ENCODE measurements at regions not wholly inside any gene's neighbourhood (a gene's known extent, or its start where the extent isn't known, plus 50 kb on each side); places are given as distances from the start of the nearest gene placed in this dataset.

GRCh38 chr5:180411948-180412347 is 58.8 kb upstream of the GFPT2 start:
- no peak for DNase-seq
- Mint-ChIP-seq H3K9me3 (peaks cover 3% of the 10 kb centered on the region), H3K27ac (no peak overlapping the region), H3K4me3 (no peak overlapping the region), H3K4me1 (no peaks in the 10 kb centered on the region), H3K27me3 (no peaks in the 10 kb centered on the region), H3K36me3 (no peaks in the 10 kb centered on the region)
- CTCF ChIA-PET, result no interaction called here

GRCh38 chr5:180414176-180414575 is 61.0 kb upstream of the GFPT2 start:
- Mint-ChIP-seq H3K36me3 (no peaks in the 10 kb centered on the region), H3K4me3 (no peak overlapping the region), H3K27me3 (no peaks in the 10 kb centered on the region), H3K9me3 (peaks cover 3% of the 10 kb centered on the region), H3K27ac (no peak overlapping the region), H3K4me1 (no peaks in the 10 kb centered on the region)
- CTCF ChIA-PET, result no interaction called here
- no peak for DNase-seq

DNA sequence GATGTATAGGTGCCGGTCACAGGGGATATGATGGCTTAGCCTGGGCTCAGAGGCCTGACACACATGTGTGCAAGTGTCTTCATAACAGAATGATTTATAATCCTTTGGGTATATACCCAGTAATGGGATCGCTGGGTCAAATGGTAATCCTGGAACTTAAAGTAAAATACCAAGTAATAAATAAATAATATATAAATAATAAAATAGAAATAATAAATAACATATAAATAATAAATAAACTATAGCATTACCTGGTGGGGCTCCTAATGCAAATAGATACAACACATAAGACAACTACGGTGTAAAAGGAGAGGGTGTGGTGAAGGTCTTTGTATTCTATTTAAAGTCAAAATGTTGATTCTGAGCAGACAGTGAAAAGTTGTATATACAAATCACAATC is 68.5 kb upstream of the GFPT2 start:
- no peaks in the 10 kb centered on the region for H3K4me1 Mint-ChIP-seq
- CTCF ChIA-PET, result no interaction called here
- no peak overlapping the region for H3K27ac Mint-ChIP-seq
- no peaks in the 10 kb centered on the region for H3K36me3 Mint-ChIP-seq
- no peaks in the 10 kb centered on the region for H3K27me3 Mint-ChIP-seq
- H3K4me3 Mint-ChIP-seq, result no peak overlapping the region
- no peak for DNase-seq
- no peaks in the 10 kb centered on the region for H3K9me3 Mint-ChIP-seq

DNA sequence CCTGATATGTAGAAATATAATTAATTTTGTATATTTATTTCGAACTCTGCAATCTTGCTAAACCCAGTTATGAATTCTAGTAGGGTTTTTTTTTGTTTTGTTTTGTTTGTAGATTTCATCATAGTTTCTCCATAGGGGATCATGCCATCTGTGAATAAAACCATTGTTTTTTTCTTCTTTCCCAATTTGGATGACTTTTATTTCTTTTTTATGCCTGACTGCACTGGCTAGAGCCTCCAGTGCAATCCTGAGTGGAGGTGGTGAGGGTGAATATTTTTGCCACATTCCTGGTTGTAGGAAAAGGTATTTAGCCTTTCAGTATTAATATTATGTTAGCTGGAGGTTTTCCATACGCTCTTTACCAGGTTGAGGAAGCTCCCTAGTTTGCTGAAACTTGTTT is 70.0 kb upstream of the GFPT2 start:
- H3K27ac Mint-ChIP-seq, result no peak overlapping the region
- no peaks in the 10 kb centered on the region for H3K9me3 Mint-ChIP-seq
- CTCF ChIA-PET, result interaction anchor here (0.6 kb wide), 1 partner anchor 397 kb away, joined by 3 read pairs; no protein-coding TSS in a partner anchor
- no peaks in the 10 kb centered on the region for H3K27me3 Mint-ChIP-seq
- no peaks in the 10 kb centered on the region for H3K36me3 Mint-ChIP-seq
- DNase-seq, result no peak
- no peaks in the 10 kb centered on the region for H3K4me1 Mint-ChIP-seq
- H3K4me3 Mint-ChIP-seq, result no peak overlapping the region

DNA sequence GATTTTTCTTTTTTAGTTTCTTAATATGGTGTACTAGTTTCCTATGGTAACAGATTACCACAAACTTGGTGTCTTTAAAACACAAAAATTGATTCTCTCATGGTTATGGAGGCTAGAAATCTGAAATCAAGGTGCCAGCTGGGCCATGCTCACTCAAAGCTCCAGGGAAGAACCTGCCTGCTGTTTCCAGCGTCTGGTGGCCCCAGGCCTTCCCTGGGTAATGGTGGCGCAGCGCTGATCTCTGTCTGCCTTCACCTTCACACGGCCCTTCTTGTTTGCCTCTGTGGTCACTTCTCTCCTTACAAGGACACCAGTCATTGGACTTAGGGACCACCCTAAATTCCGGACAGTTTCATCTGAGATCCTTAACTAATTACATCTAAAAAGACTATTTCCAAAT is 70.5 kb upstream of the GFPT2 start:
- no peak overlapping the region for H3K4me3 Mint-ChIP-seq
- no peak overlapping the region for H3K27ac Mint-ChIP-seq
- H3K27me3 Mint-ChIP-seq, result no peaks in the 10 kb centered on the region
- no peaks in the 10 kb centered on the region for H3K4me1 Mint-ChIP-seq
- H3K9me3 Mint-ChIP-seq, result no peaks in the 10 kb centered on the region
- H3K36me3 Mint-ChIP-seq, result no peaks in the 10 kb centered on the region
- DNase-seq, result no peak
- CTCF ChIA-PET, result interaction anchor here (0.6 kb wide), 1 partner anchor 397 kb away, joined by 3 read pairs; no protein-coding TSS in a partner anchor

GRCh38 chr5:180424094-180424493 is 70.1 kb upstream of the CNOT6 start:
- Mint-ChIP-seq H3K27ac (no peak overlapping the region), H3K27me3 (no peaks in the 10 kb centered on the region), H3K4me1 (no peaks in the 10 kb centered on the region), H3K4me3 (no peak overlapping the region), H3K36me3 (no peaks in the 10 kb centered on the region), H3K9me3 (no peaks in the 10 kb centered on the region)
- no peak for DNase-seq
- CTCF ChIA-PET, result no interaction called here

DNA sequence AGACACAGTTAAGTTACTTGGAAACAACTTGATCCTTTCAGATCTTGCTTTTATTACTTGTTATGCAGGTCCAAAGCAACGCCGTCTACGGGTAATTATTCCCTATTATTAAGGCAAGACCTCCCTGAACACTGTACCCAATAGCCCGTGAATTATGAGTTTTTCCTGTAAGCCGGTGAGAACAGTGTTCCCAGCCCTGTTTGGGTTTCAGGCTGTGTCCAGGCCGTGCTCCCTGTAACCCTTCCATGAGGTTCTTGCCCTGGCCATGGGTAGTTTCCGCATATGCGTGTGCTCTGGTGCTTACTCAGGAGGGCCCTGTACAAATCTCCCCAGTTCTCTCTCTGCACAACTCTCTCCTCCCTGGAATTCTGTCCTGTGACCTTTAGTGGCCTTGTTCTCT is 65.6 kb upstream of the CNOT6 start:
- CTCF ChIA-PET, result no interaction called here
- Mint-ChIP-seq H3K27ac (no peak overlapping the region), H3K4me3 (no peak overlapping the region), H3K36me3 (no peaks in the 10 kb centered on the region), H3K9me3 (no peaks in the 10 kb centered on the region), H3K27me3 (no peaks in the 10 kb centered on the region), H3K4me1 (no peaks in the 10 kb centered on the region)
- DNase-seq, result no peak

- peaks cover 2% of the 10 kb centered on the region for H3K9me3 Mint-ChIP-seq
- H3K4me1 Mint-ChIP-seq, result no peaks in the 10 kb centered on the region
- DNase-seq, result no peak
- no peaks in the 10 kb centered on the region for H3K36me3 Mint-ChIP-seq
- H3K4me3 Mint-ChIP-seq, result no peak overlapping the region
- no peak overlapping the region for H3K27ac Mint-ChIP-seq
- CTCF ChIA-PET, result no interaction called here
- H3K27me3 Mint-ChIP-seq, result no peaks in the 10 kb centered on the region
Measured at GRCh38 chr5:180431932-180432331, 62.2 kb upstream of the CNOT6 start.

GRCh38 chr5:180433032-180433422 is 61.2 kb upstream of the CNOT6 start:
- CTCF ChIA-PET, result no interaction called here
- no peak for DNase-seq

DNA sequence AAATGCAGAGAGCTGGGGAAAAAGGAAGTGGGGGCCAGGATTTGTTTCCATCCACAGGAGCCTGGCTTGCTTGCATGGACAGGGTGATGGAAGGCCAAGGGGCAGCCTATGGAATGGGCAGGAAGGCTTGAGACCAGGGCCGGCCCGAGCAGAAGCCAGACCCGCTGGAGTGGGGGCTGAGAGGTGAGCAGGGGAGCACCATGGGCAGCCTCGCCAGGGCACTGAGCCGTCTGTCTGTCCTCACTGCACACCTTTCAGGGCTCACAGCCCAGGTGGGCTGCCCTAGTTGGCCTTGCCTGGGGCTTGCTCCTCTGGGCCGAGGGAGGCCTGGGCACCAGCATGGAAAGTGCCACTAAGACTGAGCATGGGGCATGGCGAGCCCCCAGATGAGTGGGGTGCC is 58.6 kb upstream of the CNOT6 start:
- CTCF ChIA-PET, result no interaction called here
- Mint-ChIP-seq H3K27ac (no peak overlapping the region), H3K4me3 (no peak overlapping the region), H3K4me1 (no peaks in the 10 kb centered on the region), H3K27me3 (peaks cover 4% of the 10 kb centered on the region), H3K36me3 (no peaks in the 10 kb centered on the region), H3K9me3 (peaks cover 2% of the 10 kb centered on the region)
- no peak for DNase-seq

More at GRCh38 chr5:180433032-180433422, 61.2 kb upstream of the CNOT6 start:
- Mint-ChIP-seq H3K27me3 (no peaks in the 10 kb centered on the region), H3K27ac (no peak overlapping the region), H3K36me3 (no peaks in the 10 kb centered on the region), H3K4me1 (no peaks in the 10 kb centered on the region), H3K9me3 (peaks cover 2% of the 10 kb centered on the region), H3K4me3 (no peak overlapping the region)

DNA sequence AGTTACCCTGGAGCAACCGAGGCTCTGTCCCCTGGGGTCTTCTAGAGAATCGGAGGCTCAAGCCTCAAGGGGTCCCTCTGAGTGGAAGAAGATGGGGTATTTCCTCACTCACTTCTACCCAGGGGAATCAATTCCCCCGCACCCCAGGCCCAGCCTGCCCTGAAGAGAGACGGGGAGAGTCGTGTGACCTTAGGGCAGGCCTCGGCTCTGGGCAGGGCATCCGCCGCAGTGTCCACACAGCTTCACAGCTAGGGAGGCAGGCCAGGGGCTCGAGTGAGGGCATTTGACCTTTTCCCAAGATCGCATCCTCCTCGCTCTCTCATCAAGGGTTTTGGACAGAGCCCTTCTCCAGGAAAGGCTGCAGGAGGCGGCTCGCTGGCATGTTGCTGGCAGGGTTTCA is 57.9 kb upstream of the CNOT6 start:
- H3K4me1 Mint-ChIP-seq, result no peaks in the 10 kb centered on the region
- no peak overlapping the region for H3K27ac Mint-ChIP-seq
- CTCF ChIA-PET, result no interaction called here
- DNase-seq, result no peak
- no peak overlapping the region for H3K4me3 Mint-ChIP-seq
- H3K9me3 Mint-ChIP-seq, result peaks cover 2% of the 10 kb centered on the region
- H3K36me3 Mint-ChIP-seq, result no peaks in the 10 kb centered on the region
- H3K27me3 Mint-ChIP-seq, result peaks cover 4% of the 10 kb centered on the region

GRCh38 chr5:180436936-180437335 is 57.2 kb upstream of the CNOT6 start:
- no peak overlapping the region for H3K4me3 Mint-ChIP-seq
- CTCF ChIA-PET, result no interaction called here
- H3K36me3 Mint-ChIP-seq, result no peaks in the 10 kb centered on the region
- DNase-seq, result no peak
- no peak overlapping the region for H3K27ac Mint-ChIP-seq
- no peaks in the 10 kb centered on the region for H3K4me1 Mint-ChIP-seq
- H3K27me3 Mint-ChIP-seq, result peaks cover 4% of the 10 kb centered on the region
- peaks cover 2% of the 10 kb centered on the region for H3K9me3 Mint-ChIP-seq

DNA sequence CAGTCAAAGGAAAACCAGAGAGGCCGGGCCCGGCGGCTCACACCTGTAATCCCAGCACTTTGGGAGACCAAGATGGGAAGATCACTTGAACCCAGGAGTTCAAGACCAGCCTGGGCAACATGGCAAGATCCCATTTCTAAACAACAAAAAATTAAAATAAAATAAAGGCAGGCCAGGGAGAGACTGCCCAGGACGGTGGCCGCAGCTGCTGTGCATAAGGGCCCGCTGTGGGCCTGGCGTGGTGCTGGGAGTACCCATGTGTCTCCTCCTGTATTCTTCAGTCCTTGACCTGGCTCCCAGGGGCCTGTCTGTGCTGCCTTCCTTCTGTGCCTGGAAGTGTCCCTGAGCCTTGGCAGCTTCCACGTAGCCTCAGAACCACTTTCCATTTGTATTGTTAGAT is 56.8 kb upstream of the CNOT6 start:
- CTCF ChIA-PET, result no interaction called here
- Mint-ChIP-seq H3K4me3 (no peak overlapping the region), H3K9me3 (peaks cover 2% of the 10 kb centered on the region), H3K4me1 (no peaks in the 10 kb centered on the region), H3K36me3 (no peaks in the 10 kb centered on the region), H3K27me3 (peaks cover 4% of the 10 kb centered on the region), H3K27ac (no peak overlapping the region)
- DNase-seq, result no peak

DNA sequence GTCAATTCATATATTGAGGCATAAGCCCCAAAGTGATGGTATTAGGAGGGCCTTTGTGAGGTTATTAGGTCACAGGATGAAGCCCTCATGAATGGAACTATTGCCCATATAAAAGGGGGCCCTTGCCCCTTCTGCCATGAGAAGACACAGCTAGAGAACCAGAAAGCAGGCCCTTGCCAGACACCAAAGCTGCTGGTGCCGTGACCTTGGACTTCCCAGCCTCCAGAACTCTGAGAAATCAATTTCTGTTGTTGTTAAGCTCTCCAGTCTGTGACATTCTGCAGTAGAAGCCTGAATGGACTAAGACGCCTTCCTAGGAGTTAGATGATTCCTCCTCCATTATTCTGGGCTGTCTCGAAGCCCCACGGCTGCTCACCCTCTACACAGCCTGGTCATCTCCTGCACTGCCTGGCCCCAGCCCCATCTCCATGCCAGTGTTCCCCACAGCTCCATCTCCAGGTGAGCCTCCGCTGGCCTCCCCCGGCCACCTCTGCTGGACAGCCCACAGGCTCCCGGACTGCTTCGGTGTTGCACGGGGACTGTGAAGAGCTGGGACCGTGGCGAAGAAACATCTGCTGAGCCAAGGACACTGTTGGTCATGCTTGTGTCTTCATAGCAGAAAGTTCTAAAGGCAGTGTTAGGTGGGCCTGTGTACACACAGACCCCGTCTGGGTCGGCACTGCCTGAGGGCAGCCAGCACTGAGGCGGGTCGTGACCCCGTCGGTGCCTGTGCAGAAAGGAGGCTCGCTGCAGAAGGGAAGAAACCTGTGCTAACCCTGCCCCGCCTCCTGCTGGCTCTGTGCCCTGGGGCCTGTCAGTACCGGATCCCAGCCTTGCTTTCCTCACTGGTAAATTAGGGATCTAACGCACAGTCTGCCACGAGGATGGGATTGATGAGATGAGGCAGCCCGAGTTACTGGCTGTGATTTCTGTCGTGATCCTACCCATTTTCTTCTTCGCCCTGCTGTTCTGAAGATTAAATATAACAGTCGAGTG is 55.1 kb upstream of the CNOT6 start:
- H3K27ac Mint-ChIP-seq, result no peak overlapping the region
- H3K27me3 Mint-ChIP-seq, result peaks cover 4% of the 10 kb centered on the region
- no peak for DNase-seq
- H3K9me3 Mint-ChIP-seq, result peaks cover 2% of the 10 kb centered on the region
- no peak overlapping the region for H3K4me3 Mint-ChIP-seq
- H3K36me3 Mint-ChIP-seq, result no peaks in the 10 kb centered on the region
- CTCF ChIA-PET, result no interaction called here
- no peaks in the 10 kb centered on the region for H3K4me1 Mint-ChIP-seq

- CTCF ChIA-PET, result no interaction called here
- Mint-ChIP-seq H3K4me1 (no peaks in the 10 kb centered on the region), H3K27ac (no peak overlapping the region), H3K36me3 (no peaks in the 10 kb centered on the region), H3K27me3 (peaks cover 4% of the 10 kb centered on the region), H3K9me3 (peaks cover 2% of the 10 kb centered on the region), H3K4me3 (no peak overlapping the region)
- DNase-seq, result no peak
Measured at GRCh38 chr5:180439911-180440769, 54.0 kb upstream of the CNOT6 start.

All from activated naive CD4-positive, alpha-beta T cell treated with anti-CD3 and anti-CD28 coated beads, Interleukin-2, amount 10 ng/mL, durations not matched to agents 7 days and 5 days (primary cell).